ENCODE measurements at regions not wholly inside any gene's neighbourhood (a gene's known extent, or its start where the extent isn't known, plus 50 kb on each side); places are given as distances from the start of the nearest gene placed in this dataset.
"Not testable (repeated sequence)": the region's sequence is repeated elsewhere in the genome, so short reads cannot be mapped to it uniquely, and the experiment has no call there.

GRCh38 chr5:87182649-87183048 lies 85.0 kb upstream of the RASA1 start:
- no peaks in the 10 kb centered on the region for H3K4me1 ChIP-seq (ENCODE audit: control insufficient read depth, insufficient read depth, low read length)
- H3K9me3 ChIP-seq (ENCODE audit: control insufficient read depth, low read length): no peaks in the 10 kb centered on the region
- H3K4me3 ChIP-seq (ENCODE audit: low read length): no peak overlapping the region
- no peaks in the 10 kb centered on the region for H3K36me3 ChIP-seq (ENCODE audit: control insufficient read depth, insufficient read depth, low read length, severe bottlenecking)
- no peak overlapping the region for H3K9ac ChIP-seq (ENCODE audit: low read length)
- no peaks in the 10 kb centered on the region for H3K27me3 ChIP-seq (replicated peaks; ENCODE audit: control insufficient read depth, insufficient read depth, low read length)
- DNase-seq (ENCODE audit: low read depth): no peak

GRCh38 chr5:87183896-87184295 lies 83.8 kb upstream of the RASA1 start:
- Histone ChIP-seq H3K36me3 (ENCODE audit: control insufficient read depth, insufficient read depth, low read length, severe bottlenecking) (no peaks in the 10 kb centered on the region), H3K4me1 (ENCODE audit: control insufficient read depth, insufficient read depth, low read length) (no peaks in the 10 kb centered on the region), H3K9ac (ENCODE audit: low read length) (no peak overlapping the region), H3K27me3 (replicated peaks; ENCODE audit: control insufficient read depth, insufficient read depth, low read length) (no peaks in the 10 kb centered on the region), H3K9me3 (ENCODE audit: control insufficient read depth, low read length) (no peaks in the 10 kb centered on the region), H3K4me3 (ENCODE audit: low read length) (no peak overlapping the region)
- DNase-seq (ENCODE audit: low read depth): no peak

GRCh38 chr5:87184605-87185004 lies 83.1 kb upstream of the RASA1 start:
- no peak for DNase-seq (ENCODE audit: low read depth)
- Histone ChIP-seq H3K36me3 (ENCODE audit: control insufficient read depth, insufficient read depth, low read length, severe bottlenecking) (no peaks in the 10 kb centered on the region), H3K4me1 (ENCODE audit: control insufficient read depth, insufficient read depth, low read length) (no peaks in the 10 kb centered on the region), H3K9me3 (ENCODE audit: control insufficient read depth, low read length) (no peaks in the 10 kb centered on the region), H3K9ac (ENCODE audit: low read length) (no peak overlapping the region), H3K27me3 (replicated peaks; ENCODE audit: control insufficient read depth, insufficient read depth, low read length) (no peaks in the 10 kb centered on the region), H3K4me3 (ENCODE audit: low read length) (no peak overlapping the region)

- no peaks in the 10 kb centered on the region for H3K36me3 ChIP-seq (ENCODE audit: control insufficient read depth, insufficient read depth, low read length, severe bottlenecking)
- no peak overlapping the region for H3K4me3 ChIP-seq (ENCODE audit: low read length)
- no peaks in the 10 kb centered on the region for H3K27me3 ChIP-seq (replicated peaks; ENCODE audit: control insufficient read depth, insufficient read depth, low read length)
- DNase-seq (ENCODE audit: low read depth): no peak
- no peak overlapping the region for H3K9ac ChIP-seq (ENCODE audit: low read length)
- no peaks in the 10 kb centered on the region for H3K4me1 ChIP-seq (ENCODE audit: control insufficient read depth, insufficient read depth, low read length)
- H3K9me3 ChIP-seq (ENCODE audit: control insufficient read depth, low read length): no peaks in the 10 kb centered on the region
Observed at GRCh38 chr5:87185838-87186237, 81.8 kb upstream of the RASA1 start.

GRCh38 chr5:87188391-87188790 lies 79.3 kb upstream of the RASA1 start:
- DNase-seq (ENCODE audit: low read depth): no peak
- no peak overlapping the region for H3K9ac ChIP-seq (ENCODE audit: low read length)
- H3K27me3 ChIP-seq (replicated peaks; ENCODE audit: control insufficient read depth, insufficient read depth, low read length): no peaks in the 10 kb centered on the region
- H3K9me3 ChIP-seq (ENCODE audit: control insufficient read depth, low read length): no peaks in the 10 kb centered on the region
- H3K4me3 ChIP-seq (ENCODE audit: low read length): no peak overlapping the region
- H3K4me1 ChIP-seq (ENCODE audit: control insufficient read depth, insufficient read depth, low read length): no peaks in the 10 kb centered on the region
- H3K36me3 ChIP-seq (ENCODE audit: control insufficient read depth, insufficient read depth, low read length, severe bottlenecking): no peaks in the 10 kb centered on the region

- no peaks in the 10 kb centered on the region for H3K36me3 ChIP-seq (ENCODE audit: control insufficient read depth, insufficient read depth, low read length, severe bottlenecking)
- H3K27me3 ChIP-seq (replicated peaks; ENCODE audit: control insufficient read depth, insufficient read depth, low read length): no peaks in the 10 kb centered on the region
- H3K9me3 ChIP-seq (ENCODE audit: control insufficient read depth, low read length): no peaks in the 10 kb centered on the region
- H3K4me3 ChIP-seq (ENCODE audit: low read length): no peak overlapping the region
- no peak overlapping the region for H3K9ac ChIP-seq (ENCODE audit: low read length)
- H3K4me1 ChIP-seq (ENCODE audit: control insufficient read depth, insufficient read depth, low read length): peaks cover 10% of the 10 kb centered on the region
- no peak for DNase-seq (ENCODE audit: low read depth)
Observed at GRCh38 chr5:87190041-87190440, 77.6 kb upstream of the RASA1 start.

GRCh38 chr5:87190687-87191086 lies 77.0 kb upstream of the RASA1 start:
- Histone ChIP-seq H3K4me3 (ENCODE audit: low read length) (no peak overlapping the region), H3K4me1 (ENCODE audit: control insufficient read depth, insufficient read depth, low read length) (peaks cover 17% of the 10 kb centered on the region), H3K9ac (ENCODE audit: low read length) (no peak overlapping the region), H3K36me3 (ENCODE audit: control insufficient read depth, insufficient read depth, low read length, severe bottlenecking) (no peaks in the 10 kb centered on the region), H3K9me3 (ENCODE audit: control insufficient read depth, low read length) (no peaks in the 10 kb centered on the region), H3K27me3 (replicated peaks; ENCODE audit: control insufficient read depth, insufficient read depth, low read length) (no peaks in the 10 kb centered on the region)
- DNase-seq (ENCODE audit: low read depth): no peak

- H3K27me3 ChIP-seq (replicated peaks; ENCODE audit: control insufficient read depth, insufficient read depth, low read length): no peaks in the 10 kb centered on the region
- no peak for DNase-seq (ENCODE audit: low read depth)
- H3K4me3 ChIP-seq (ENCODE audit: low read length): no peak overlapping the region
- H3K9ac ChIP-seq (ENCODE audit: low read length): no peak overlapping the region
- peaks cover 21% of the 10 kb centered on the region for H3K4me1 ChIP-seq (ENCODE audit: control insufficient read depth, insufficient read depth, low read length)
- H3K36me3 ChIP-seq (ENCODE audit: control insufficient read depth, insufficient read depth, low read length, severe bottlenecking): no peaks in the 10 kb centered on the region
- no peaks in the 10 kb centered on the region for H3K9me3 ChIP-seq (ENCODE audit: control insufficient read depth, low read length)
Observed at GRCh38 chr5:87191645-87192044, 76.0 kb upstream of the RASA1 start.

GRCh38 chr5:87195104-87195591 lies 72.5 kb upstream of the RASA1 start:
- Histone ChIP-seq H3K4me3 (ENCODE audit: low read length) (peak overlapping the region; percentile 41), H3K4me1 (ENCODE audit: control insufficient read depth, insufficient read depth, low read length) (peaks cover 21% of the 10 kb centered on the region), H3K9me3 (ENCODE audit: control insufficient read depth, low read length) (no peaks in the 10 kb centered on the region), H3K9ac (ENCODE audit: low read length) (peak overlapping the region; percentile 47), H3K27me3 (replicated peaks; ENCODE audit: control insufficient read depth, insufficient read depth, low read length) (no peaks in the 10 kb centered on the region), H3K36me3 (ENCODE audit: control insufficient read depth, insufficient read depth, low read length, severe bottlenecking) (no peaks in the 10 kb centered on the region)
- peak; percentile 71 for DNase-seq (ENCODE audit: low read depth)

GRCh38 chr5:87195616-87196015 lies 72.1 kb upstream of the RASA1 start:
- no peaks in the 10 kb centered on the region for H3K27me3 ChIP-seq (replicated peaks; ENCODE audit: control insufficient read depth, insufficient read depth, low read length)

GRCh38 chr5:87198010-87198409 lies 69.7 kb upstream of the RASA1 start:
- no peak overlapping the region for H3K9ac ChIP-seq (ENCODE audit: low read length)
- no peaks in the 10 kb centered on the region for H3K27me3 ChIP-seq (replicated peaks; ENCODE audit: control insufficient read depth, insufficient read depth, low read length)
- H3K9me3 ChIP-seq (ENCODE audit: control insufficient read depth, low read length): no peaks in the 10 kb centered on the region
- no peak for DNase-seq (ENCODE audit: low read depth)
- H3K4me3 ChIP-seq (ENCODE audit: low read length): no peak overlapping the region
- no peaks in the 10 kb centered on the region for H3K36me3 ChIP-seq (ENCODE audit: control insufficient read depth, insufficient read depth, low read length, severe bottlenecking)
- peaks cover 21% of the 10 kb centered on the region for H3K4me1 ChIP-seq (ENCODE audit: control insufficient read depth, insufficient read depth, low read length)

More at GRCh38 chr5:87195616-87196015, 72.1 kb upstream of the RASA1 start:
- Histone ChIP-seq H3K9ac (ENCODE audit: low read length) (peak overlapping the region; percentile 47), H3K36me3 (ENCODE audit: control insufficient read depth, insufficient read depth, low read length, severe bottlenecking) (no peaks in the 10 kb centered on the region), H3K4me3 (ENCODE audit: low read length) (peak overlapping the region; percentile 41), H3K4me1 (ENCODE audit: control insufficient read depth, insufficient read depth, low read length) (peaks cover 21% of the 10 kb centered on the region), H3K9me3 (ENCODE audit: control insufficient read depth, low read length) (no peaks in the 10 kb centered on the region)
- peak; percentile 18 for DNase-seq (ENCODE audit: low read depth)

GRCh38 chr5:87199246-87199645 lies 68.4 kb upstream of the RASA1 start:
- H3K9me3 ChIP-seq (ENCODE audit: control insufficient read depth, low read length); H3K36me3 ChIP-seq (ENCODE audit: control insufficient read depth, insufficient read depth, low read length, severe bottlenecking); H3K27me3 ChIP-seq (replicated peaks; ENCODE audit: control insufficient read depth, insufficient read depth, low read length); DNase-seq (ENCODE audit: low read depth); H3K4me3 ChIP-seq (ENCODE audit: low read length); H3K9ac ChIP-seq (ENCODE audit: low read length): not testable (repeated sequence)
- peaks cover 19% of the 10 kb centered on the region for H3K4me1 ChIP-seq (ENCODE audit: control insufficient read depth, insufficient read depth, low read length)

All from adipocyte (in vitro differentiated cells).